K562 (cell line): ENCODE measurements at regions not wholly inside any gene's neighbourhood (a gene's known extent, or its start where the extent isn't known, plus 50 kb on each side); places are given as distances from the start of the nearest gene placed in this dataset.

Source experiments
- ATAC-seq: fragments of 200-7000 bp; cut with Tn5 transposase; 3 replicates; pipeline ENCODE4 v1.9.1; 2020; ENCODE audit warnings: moderate library complexity
- BruUV-seq: library from RNA; stranded (reverse); fragments of 400-500 nt; replicated peaks from 2 replicates; lab custom pipeline; 2021; lab: Mats Ljungman, UMichigan
- CTCF ChIA-PET: fragments of 300-600 bp; formaldehyde crosslinking; extraction: SDS; loops from one replicate; lab custom pipeline; 2021; ENCODE audit warnings: low intra/inter-chr PET ratio; lab: Yijun Ruan, JAX
- POLR2A ChIA-PET: fragments of 300-600, 350-650 bp; sonication (Branson Sonifier 250); formaldehyde crosslinking; extraction: SDS; loops from one replicate; lab custom pipeline; 2021; ENCODE audit warnings: antibody characterized with exemption, inconsistent platforms; lab: Yijun Ruan, JAX
- DNase-seq, 4 experiments: peaks; one replicate each; pipeline versions ENCODE4 v3.0.0 to v3.0.0-alpha.2; 2011 to 2018; ENCODE audit warnings: low spot score in 3 of 4, mixed read lengths in 3 of 4; ENCODE audit errors: extremely low read depth in 1 of 4
- FAIRE-seq: peaks from 2 replicates; lab custom pipeline; 2011; peaks lifted over from hg19 to GRCh38; lab: Jason Lieb, UNC
- H2AFZ ChIP-seq: 2 replicates; pipeline ENCODE4 v1.6.0; 2011; ENCODE audit warnings: low read depth, low read length, control low read depth, inconsistent platforms
- H3K27ac ChIP-seq: fragments of 200-600 bp; 3 replicates; pipeline ENCODE4 v1.8.0; 2011; ENCODE audit warnings: low read depth, mild to moderate bottlenecking, control low read depth, inconsistent platforms, low read length, moderate library complexity, mixed read lengths; ENCODE audit errors: extremely low read depth
- H3K27me3 ChIP-seq, 2 experiments: fragments of 300-600 bp in 1 of 2; 2 replicates in 1 of 2; 3 replicates in 1 of 2; pipeline versions ENCODE4 v1.6.0 to v1.8.0; 2011; ENCODE audit warnings: inconsistent platforms in 2 of 2, low read length in 2 of 2, mild to moderate bottlenecking in 1 of 2, mixed read lengths in 1 of 2, moderate library complexity in 1 of 2; ENCODE audit not compliant: control insufficient read depth in 2 of 2, insufficient read depth in 2 of 2
- H3K36me3 ChIP-seq: fragments of 300-600 bp; 3 replicates; pipeline ENCODE4 v1.8.0; 2011; ENCODE audit warnings: mild to moderate bottlenecking, low read length, inconsistent platforms; ENCODE audit not compliant: control insufficient read depth, insufficient read depth
- H3K4me1 ChIP-seq, 2 experiments: fragments of 200-600 bp in 1 of 2; replicated peaks in 1 of 2; 2 replicates in 1 of 2; 3 replicates in 1 of 2; pipeline versions ENCODE4 v1.5.1 to v1.8.0; 2011; ENCODE audit warnings: inconsistent platforms in 2 of 2, low read length in 2 of 2, mild to moderate bottlenecking in 1 of 2, mixed read lengths in 1 of 2, moderate library complexity in 1 of 2; ENCODE audit not compliant: control insufficient read depth in 2 of 2, insufficient read depth in 2 of 2
- H3K4me2 ChIP-seq: 2 replicates; pipeline ENCODE4 v1.6.1; 2011; ENCODE audit warnings: low read length, control low read depth, inconsistent platforms, mixed read lengths; ENCODE audit not compliant: insufficient read depth
- H3K4me3 ChIP-seq: fragments of 200-600 bp; sonication (generic), shearing (Covaris generic); 2 replicates; pipeline ENCODE4 v1.5.1; 2016; ENCODE audit warnings: control low read depth, inconsistent platforms
- H3K79me2 ChIP-seq: fragments of 200-600 bp; 3 replicates; pipeline ENCODE4 v1.8.0; 2011; ENCODE audit warnings: low read length, inconsistent platforms; ENCODE audit not compliant: control insufficient read depth, insufficient read depth
- H3K9ac ChIP-seq, 2 experiments: 2 replicates each; pipeline versions ENCODE4 v1.6.0 to v1.6.1; 2011; ENCODE audit warnings: low read depth in 2 of 2, low read length in 2 of 2, control low read depth in 1 of 2, inconsistent platforms in 1 of 2, mild to moderate bottlenecking in 1 of 2, mixed read lengths in 1 of 2; ENCODE audit not compliant: insufficient read depth in 1 of 2
- H3K9me1 ChIP-seq: one replicate; pipeline ENCODE4 v1.6.0; 2011; ENCODE audit warnings: inconsistent platforms, mild to moderate bottlenecking, low read length, moderate library complexity; ENCODE audit not compliant: control insufficient read depth, insufficient read depth
- H3K9me3 ChIP-seq: replicated peaks from 2 replicates; pipeline ENCODE4 v1.5.1; 2011; ENCODE audit warnings: low read depth, low read length, inconsistent platforms; ENCODE audit not compliant: control insufficient read depth, insufficient read depth
- H4K20me1 ChIP-seq: replicated peaks from 2 replicates; pipeline ENCODE4 v1.6.1; 2011; ENCODE audit warnings: low read length, inconsistent platforms, mixed read lengths; ENCODE audit not compliant: control insufficient read depth, insufficient read depth
- BRD4 ChIP-seq: fragments of 200-600 bp; sonication (generic); IDR thresholded peaks from 2 replicates; pipeline ENCODE4 v1.6.1; 2017; ENCODE audit warnings: inconsistent platforms
- CBX5 ChIP-seq: IDR thresholded peaks from 2 replicates; pipeline ENCODE4 v1.6.1; 2014; ENCODE audit warnings: low read depth, borderline replicate concordance
- CXXC5 ChIP-seq: fragments of 250-450 bp; sonication (Bioruptor Pico); IDR thresholded peaks from 2 replicates; pipeline ENCODE4 v1.8.0; 2022; ENCODE audit warnings: inconsistent platforms, mild to moderate bottlenecking, moderate library complexity
- KDM5B ChIP-seq: fragments of 200-600 bp; sonication (generic); IDR thresholded peaks from 2 replicates; pipeline ENCODE4 v1.6.1; 2012; ENCODE audit warnings: low read depth, mild to moderate bottlenecking, moderate library complexity, low read length, control low read depth, inconsistent platforms; ENCODE audit not compliant: insufficient replicate concordance
- MED1 ChIP-seq: sonication (generic); formaldehyde crosslinking; IDR thresholded peaks from 2 replicates; pipeline ENCODE4 v1.8.1; 2023; ENCODE audit warnings: missing genetic modification reagents, borderline replicate concordance
- SIN3A ChIP-seq, 2 experiments: fragments of 150-350 bp in 1 of 2; IDR thresholded peaks; 2 replicates each; pipeline ENCODE4 v1.6.1; 2011 to 2016; ENCODE audit warnings: borderline replicate concordance in 2 of 2, low read depth in 2 of 2, low read length in 2 of 2, mild to moderate bottlenecking in 2 of 2, moderate library complexity in 2 of 2; ENCODE audit not compliant: control insufficient read depth in 1 of 2
- TCF3 ChIP-seq: sonication (generic); formaldehyde crosslinking; IDR thresholded peaks from 2 replicates; pipeline ENCODE4 v1.4.0; 2020; ENCODE audit warnings: mild to moderate bottlenecking, missing genetic modification reagents
- ZBTB8A ChIP-seq: fragments of 450-650 bp; IDR thresholded peaks from 2 replicates; pipeline ENCODE4 v1.6.1; 2018; ENCODE audit warnings: mild to moderate bottlenecking, moderate library complexity; ENCODE audit not compliant: partially characterized antibody
- ZNF140 ChIP-seq: fragments of 250-450 bp; sonication (Bioruptor Pico); IDR thresholded peaks from 2 replicates; pipeline ENCODE4 v1.8.0; 2021; ENCODE audit warnings: moderate library complexity, mild to moderate bottlenecking, inconsistent platforms
- ZNF175 ChIP-seq: fragments of 200-800 bp; sonication (Bioruptor generic); IDR thresholded peaks from 2 replicates; pipeline ENCODE4 v1.6.1; 2016; ENCODE audit warnings: low read depth, mild to moderate bottlenecking, missing genetic modification characterization, missing compliant biosample characterization
- ZNF274 ChIP-seq: IDR thresholded peaks from 2 replicates; pipeline ENCODE4 v1.6.1; 2011; ENCODE audit warnings: low read depth, mild to moderate bottlenecking, low read length, moderate library complexity, borderline replicate concordance
- ZNF589 ChIP-seq: fragments of 200-800 bp; sonication (Bioruptor generic); IDR thresholded peaks from 2 replicates; pipeline ENCODE4 v1.6.1; 2016; ENCODE audit warnings: low read depth, missing genetic modification characterization, missing compliant biosample characterization
- ZNF717 ChIP-seq: fragments of 250-450 bp; sonication (Bioruptor Pico); IDR thresholded peaks from 2 replicates; pipeline ENCODE4 v1.5.0; 2021
- WGBS: fragments of 100-300 bp; shearing (Covaris generic); methylation state at CpG from one replicate; pipeline ENCODE4 v1.1.6; 2016; ENCODE audit warnings: low coverage, mixed read lengths; ENCODE audit not compliant: insufficient coverage; ENCODE audit errors: missing lambda C conversion rate; 5-methylcytosine and 5-hydroxymethylcytosine counted together
- in situ Hi-C: fragments of 300-500 bp; cut with MboI; formaldehyde crosslinking; loops from 4 replicates; pipeline ENCODE4 v1.15.0; 2018; ENCODE audit warnings: inconsistent platforms, mixed read lengths
- intact Hi-C: fragments of 100-400 bp; cut with micrococcal nuclease; formaldehyde crosslinking; loops from 2 replicates; pipeline ENCODE4 v1.14.2; 2022
- TF ChIP-seq, protein P1 (sequence below): sonication (generic); formaldehyde crosslinking; IDR thresholded peaks from 2 replicates; pipeline ENCODE4 v1.8.1; 2023; ENCODE audit warnings: mild to moderate bottlenecking, missing genetic modification reagents
- TF ChIP-seq, protein P2 (sequence below): fragments of 250-450 bp; sonication (Bioruptor Pico); IDR thresholded peaks from 2 replicates; pipeline ENCODE4 v1.8.0; 2021; ENCODE audit warnings: moderate library complexity, mild to moderate bottlenecking, inconsistent platforms
- TF ChIP-seq, protein P3 (sequence below): fragments of 450-650 bp; IDR thresholded peaks from 2 replicates; pipeline ENCODE4 v1.6.1; 2016; ENCODE audit warnings: low read depth, mild to moderate bottlenecking, moderate library complexity

DNA sequence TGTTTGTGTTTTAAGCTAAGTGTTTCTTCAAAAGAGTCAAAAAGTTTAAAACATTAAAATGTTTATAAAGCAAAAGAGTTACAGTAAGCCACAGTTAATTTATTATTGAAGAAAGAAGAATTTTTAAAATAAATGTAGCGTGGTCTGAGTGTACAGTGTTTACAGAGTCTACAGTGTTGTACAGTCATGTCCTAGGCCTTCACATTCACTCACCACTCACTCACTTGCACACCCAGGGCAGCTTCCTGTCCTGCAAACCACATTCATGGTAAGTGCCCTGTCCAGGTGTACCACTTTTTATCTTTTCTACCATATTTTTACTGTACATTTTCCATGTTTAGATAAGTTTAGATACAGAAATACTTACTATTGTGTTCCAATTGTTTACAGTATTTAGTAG, 239.7 kb upstream of the AGA start:
- H3K79me2 ChIP-seq = no peaks in the 10 kb centered on the region
- no peaks in the 10 kb centered on the region for H3K27me3 ChIP-seq
- no peak overlapping the region for H3K4me2 ChIP-seq
- H3K9me3 ChIP-seq = no peaks in the 10 kb centered on the region
- no TSS peak for BruUV-seq
- no peak for FAIRE-seq
- TF ChIP-seq, protein P1, sequence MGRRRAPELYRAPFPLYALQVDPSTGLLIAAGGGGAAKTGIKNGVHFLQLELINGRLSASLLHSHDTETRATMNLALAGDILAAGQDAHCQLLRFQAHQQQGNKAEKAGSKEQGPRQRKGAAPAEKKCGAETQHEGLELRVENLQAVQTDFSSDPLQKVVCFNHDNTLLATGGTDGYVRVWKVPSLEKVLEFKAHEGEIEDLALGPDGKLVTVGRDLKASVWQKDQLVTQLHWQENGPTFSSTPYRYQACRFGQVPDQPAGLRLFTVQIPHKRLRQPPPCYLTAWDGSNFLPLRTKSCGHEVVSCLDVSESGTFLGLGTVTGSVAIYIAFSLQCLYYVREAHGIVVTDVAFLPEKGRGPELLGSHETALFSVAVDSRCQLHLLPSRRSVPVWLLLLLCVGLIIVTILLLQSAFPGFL (CRISPR knock-in tag) = no peak
- TF ChIP-seq ZNF175 (CRISPR knock-in tag) (no peak), ZNF274 (no peak), MED1 (CRISPR knock-in tag) (no peak), TCF3 (no peak), CBX5 (no peak), KDM5B (no peak), ZNF589 (CRISPR knock-in tag) (no peak), CXXC5 (no peak), ZNF717 (CRISPR knock-in tag) (no peak), ZBTB8A (no peak), ZNF140 (CRISPR knock-in tag) (no peak), BRD4 (no peak), SIN3A (IDR thresholded peaks at IDR 0.05; ENCODE audit: borderline replicate concordance in 2 of 2, control insufficient read depth in 1 of 2, low read depth in 2 of 2, low read length in 2 of 2) (no peak)
- TF ChIP-seq, protein P2, sequence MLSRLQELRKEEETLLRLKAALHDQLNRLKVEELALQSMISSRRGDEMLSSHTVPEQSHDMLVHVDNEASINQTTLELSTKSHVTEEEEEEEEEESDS (CRISPR knock-in tag) = no peak
- TF ChIP-seq, protein P3, sequence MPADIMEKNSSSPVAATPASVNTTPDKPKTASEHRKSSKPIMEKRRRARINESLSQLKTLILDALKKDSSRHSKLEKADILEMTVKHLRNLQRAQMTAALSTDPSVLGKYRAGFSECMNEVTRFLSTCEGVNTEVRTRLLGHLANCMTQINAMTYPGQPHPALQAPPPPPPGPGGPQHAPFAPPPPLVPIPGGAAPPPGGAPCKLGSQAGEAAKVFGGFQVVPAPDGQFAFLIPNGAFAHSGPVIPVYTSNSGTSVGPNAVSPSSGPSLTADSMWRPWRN = no peak
- no peaks in the 10 kb centered on the region for H3K36me3 ChIP-seq
- DNase-seq = no peak
- H3K4me3 ChIP-seq = no peak overlapping the region
- CTCF ChIA-PET = no interaction called here
- no peak overlapping the region for H3K9ac ChIP-seq
- ATAC-seq = no peak
- in situ Hi-C loops (no loop called here), intact Hi-C loops (no loop called here)
- POLR2A ChIA-PET = no interaction called here
- no peaks in the 10 kb centered on the region for H4K20me1 ChIP-seq
- no peak overlapping the region for H2AFZ ChIP-seq
- no peaks in the 10 kb centered on the region for H3K9me1 ChIP-seq
- H3K27ac ChIP-seq = no peak overlapping the region
- 8% methylated on average over 1 of the region's 1 CpG for WGBS
- H3K4me1 ChIP-seq = no peaks in the 10 kb centered on the region
